ENCODE measurements at regions not wholly inside any gene's neighbourhood (a gene's known extent, or its start where the extent isn't known, plus 50 kb on each side); places are given as distances from the start of the nearest gene placed in this dataset.
"Not testable (repeated sequence)": the region's sequence is repeated elsewhere in the genome, so short reads cannot be mapped to it uniquely, and the experiment has no call there.

GRCh38 chr4:14920759-14921320 lies 81.4 kb upstream of the CPEB2 start:
- H3K4me3 ChIP-seq: no peak overlapping the region
- intact Hi-C loops (cut with DNase I): no loop called here
- TF ChIP-seq POLR2A (IDR thresholded peaks at IDR 0.05) (no peak), CTCF (IDR thresholded peaks at IDR 0.05) (no peak)
- no peak for DNase-seq
- H3K4me1 ChIP-seq (replicated peaks in 1 of 2): no peaks in the 10 kb centered on the region
- no peaks in the 10 kb centered on the region for H3K36me3 ChIP-seq (replicated peaks in 1 of 2)
- H3K27ac ChIP-seq: no peak overlapping the region
- no peaks in the 10 kb centered on the region for H3K9me3 ChIP-seq (replicated peaks in 1 of 3)
- WGBS, 4 donors: 91 to 98% (median 97%) methylated on average over 3 of the region's 3 CpGs
- H3K27me3 ChIP-seq: no peaks in the 10 kb centered on the region

GRCh38 chr4:14921781-14922180 lies 80.5 kb upstream of the CPEB2 start:
- H3K4me3 ChIP-seq; H3K4me1 ChIP-seq (replicated peaks in 1 of 2); H3K36me3 ChIP-seq (replicated peaks in 1 of 2); H3K27me3 ChIP-seq; H3K27ac ChIP-seq; H3K9me3 ChIP-seq (replicated peaks in 1 of 3); intact Hi-C loops (cut with DNase I); DNase-seq: not testable (repeated sequence)
- 73 to 82% (median 78%) methylated on average over 2 of the region's 2 CpGs for WGBS, 4 donors

- intact Hi-C loops (cut with DNase I): no loop called here
- no peaks in the 10 kb centered on the region for H3K27me3 ChIP-seq
- H3K4me3 ChIP-seq: no peak overlapping the region
- 85 to 95% (median 88%) methylated on average over 3 of the region's 3 CpGs for WGBS, 4 donors
- H3K9me3 ChIP-seq (replicated peaks in 1 of 3): no peaks in the 10 kb centered on the region
- no peaks in the 10 kb centered on the region for H3K36me3 ChIP-seq (replicated peaks in 1 of 2)
- TF ChIP-seq CTCF (IDR thresholded peaks at IDR 0.05) (no peak), POLR2A (IDR thresholded peaks at IDR 0.05) (no peak)
- H3K27ac ChIP-seq: no peak overlapping the region
- DNase-seq: no peak
- H3K4me1 ChIP-seq (replicated peaks in 1 of 2): no peaks in the 10 kb centered on the region
Observed at GRCh38 chr4:14924076-14924811, 78.0 kb upstream of the CPEB2 start.

- H3K9me3 ChIP-seq (replicated peaks in 1 of 3): no peaks in the 10 kb centered on the region
- H3K27ac ChIP-seq: no peak overlapping the region
- intact Hi-C loops (cut with DNase I): no loop called here
- H3K4me3 ChIP-seq: no peak overlapping the region
- TF ChIP-seq CTCF (IDR thresholded peaks at IDR 0.05) (no peak), POLR2A (IDR thresholded peaks at IDR 0.05) (no peak)
- DNase-seq: no peak
- H3K36me3 ChIP-seq (replicated peaks in 1 of 2): no peaks in the 10 kb centered on the region
- no peaks in the 10 kb centered on the region for H3K4me1 ChIP-seq (replicated peaks in 1 of 2)
- H3K27me3 ChIP-seq: no peaks in the 10 kb centered on the region
- whole genome bisulfite sequencing, 4 donors: 85 to 94% (median 86%) methylated on average over 2 to 3 of the region's 3 CpGs
Observed at GRCh38 chr4:14924812-14925344, 77.4 kb upstream of the CPEB2 start.

- no peaks in the 10 kb centered on the region for H3K27me3 ChIP-seq
- no peak overlapping the region for H3K4me3 ChIP-seq
- H3K36me3 ChIP-seq (replicated peaks in 1 of 2): no peaks in the 10 kb centered on the region
- no peaks in the 10 kb centered on the region for H3K9me3 ChIP-seq (replicated peaks in 1 of 3)
- 81 to 94% (median 86%) methylated on average over 5 of the region's 5 CpGs for WGBS, 4 donors
- H3K4me1 ChIP-seq (replicated peaks in 1 of 2): no peaks in the 10 kb centered on the region
- DNase-seq: no peak
- intact Hi-C loops (cut with DNase I): no loop called here
- H3K27ac ChIP-seq: no peak overlapping the region
- TF ChIP-seq POLR2A (IDR thresholded peaks at IDR 0.05) (no peak), CTCF (IDR thresholded peaks at IDR 0.05) (no peak)
Observed at GRCh38 chr4:14925471-14925870, 76.8 kb upstream of the CPEB2 start.

All from adrenal gland (tissue), 9 donors.